ENCODE measurements at regions not wholly inside any gene's neighbourhood (a gene's known extent, or its start where the extent isn't known, plus 50 kb on each side); places are given as distances from the start of the nearest gene placed in this dataset.

DNA sequence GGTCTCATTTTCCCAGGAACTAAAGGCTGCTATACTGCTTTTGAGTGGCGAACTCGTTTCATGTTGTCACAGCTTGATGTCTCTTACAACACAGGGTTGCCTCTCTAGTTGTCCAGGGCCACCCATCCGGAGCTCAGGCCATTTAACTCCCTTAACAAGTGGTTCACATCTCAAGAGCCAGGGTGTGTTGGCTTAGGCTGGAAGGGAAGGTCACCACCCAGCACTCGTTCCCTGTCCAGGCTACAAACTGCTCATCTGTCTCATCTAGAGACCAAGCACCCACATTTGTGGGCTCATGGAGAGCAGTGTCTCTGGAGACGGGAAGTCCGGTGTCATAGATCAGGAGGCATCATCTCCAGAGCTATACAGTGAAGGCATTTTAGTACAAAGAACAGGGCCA lies 106.8 kb upstream of the EXOC2 start:
- no peak for TF ChIP-seq POLR2AphosphoS5 (IDR thresholded peaks at IDR 0.05; ENCODE audit: low read depth, low read length)
- no peak for TF ChIP-seq TAF1 (IDR thresholded peaks at IDR 0.05; ENCODE audit: borderline replicate concordance, insufficient read depth, low read length)
